Eye (tissue), 1 donor: ENCODE measurements at regions not wholly inside any gene's neighbourhood (a gene's known extent, or its start where the extent isn't known, plus 50 kb on each side); places are given as distances from the start of the nearest gene placed in this dataset.

ENCODE experiments used
- DNase-seq: peaks from one replicate; pipeline ENCODE4 v3.0.0-alpha.2; 2015

DNA sequence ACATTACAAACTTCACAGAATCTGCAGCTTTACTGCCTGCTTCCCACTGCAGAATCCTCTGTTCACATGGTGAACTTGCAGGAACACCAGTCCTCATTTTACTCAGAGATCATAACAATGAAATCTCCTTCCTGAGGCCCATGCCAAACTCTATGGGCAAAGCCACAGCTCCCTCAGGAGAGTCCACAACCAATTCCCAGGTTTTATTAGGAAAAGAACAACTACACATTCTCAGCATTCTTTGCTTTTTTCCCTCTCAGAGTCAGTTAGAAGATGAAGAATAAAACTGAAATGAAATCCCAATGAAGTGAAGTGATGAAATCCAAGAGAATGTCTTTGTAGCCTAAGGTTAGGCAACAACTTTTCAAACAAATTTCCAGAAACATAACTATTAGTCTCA lies 233.7 kb downstream of the DSEL start:
- peak; percentile 2 for DNase-seq

GRCh38 chr18:67281746-67282145 lies 234.8 kb downstream of the DSEL start:
- no peak for DNase-seq

- peak; percentile 2 for DNase-seq
Measured at GRCh38 chr18:67280486-67281242, 235.9 kb downstream of the DSEL start.

DNA sequence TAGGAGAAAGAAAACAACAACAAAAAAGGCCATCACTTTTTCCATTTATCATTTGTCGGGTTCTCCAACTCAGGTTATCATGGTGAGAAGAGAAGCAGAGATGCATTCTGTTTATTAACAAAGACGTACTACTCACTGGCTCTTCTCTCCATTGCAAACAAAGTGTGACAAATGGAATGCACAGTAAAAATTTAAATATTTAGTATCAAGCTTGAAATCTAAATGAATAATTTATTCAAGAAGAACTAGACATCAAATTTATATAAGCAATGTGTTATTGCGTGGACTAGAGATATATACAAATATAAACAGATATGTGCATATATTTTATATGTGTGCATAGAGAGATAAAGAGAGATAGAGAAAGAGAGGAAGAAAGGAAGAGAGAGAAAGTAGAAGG lies 236.5 kb downstream of the DSEL start:
- no peak for DNase-seq

DNA sequence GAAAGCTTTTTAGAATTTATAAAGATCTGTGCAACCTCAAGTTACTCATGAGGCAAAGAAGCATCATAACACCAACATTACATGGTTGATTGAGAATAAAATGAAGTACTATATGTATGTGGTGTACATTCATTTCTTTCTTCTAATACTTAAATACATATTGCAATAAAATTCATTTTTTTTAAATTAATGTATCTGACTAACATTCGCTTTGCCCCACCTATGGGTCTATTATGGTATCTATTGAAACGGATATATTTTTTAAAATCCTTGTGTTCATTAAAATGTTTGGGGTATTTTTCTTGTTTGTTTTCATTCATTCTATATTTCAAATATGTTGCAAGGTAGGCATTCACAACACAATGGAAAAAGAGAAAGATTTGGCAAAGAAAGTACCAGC lies 237.5 kb downstream of the DSEL start:
- DNase-seq, result no peak

GRCh38 chr18:67276638-67277037 lies 239.9 kb downstream of the DSEL start:
- DNase-seq, result no peak

- no peak for DNase-seq
Measured at GRCh38 chr18:67273288-67273687, 243.2 kb downstream of the DSEL start.

GRCh38 chr18:67269206-67269605 lies 247.3 kb downstream of the DSEL start:
- no peak for DNase-seq

- no peak for DNase-seq
Measured at GRCh38 chr18:67268530-67268929, 248.0 kb downstream of the DSEL start.

DNA sequence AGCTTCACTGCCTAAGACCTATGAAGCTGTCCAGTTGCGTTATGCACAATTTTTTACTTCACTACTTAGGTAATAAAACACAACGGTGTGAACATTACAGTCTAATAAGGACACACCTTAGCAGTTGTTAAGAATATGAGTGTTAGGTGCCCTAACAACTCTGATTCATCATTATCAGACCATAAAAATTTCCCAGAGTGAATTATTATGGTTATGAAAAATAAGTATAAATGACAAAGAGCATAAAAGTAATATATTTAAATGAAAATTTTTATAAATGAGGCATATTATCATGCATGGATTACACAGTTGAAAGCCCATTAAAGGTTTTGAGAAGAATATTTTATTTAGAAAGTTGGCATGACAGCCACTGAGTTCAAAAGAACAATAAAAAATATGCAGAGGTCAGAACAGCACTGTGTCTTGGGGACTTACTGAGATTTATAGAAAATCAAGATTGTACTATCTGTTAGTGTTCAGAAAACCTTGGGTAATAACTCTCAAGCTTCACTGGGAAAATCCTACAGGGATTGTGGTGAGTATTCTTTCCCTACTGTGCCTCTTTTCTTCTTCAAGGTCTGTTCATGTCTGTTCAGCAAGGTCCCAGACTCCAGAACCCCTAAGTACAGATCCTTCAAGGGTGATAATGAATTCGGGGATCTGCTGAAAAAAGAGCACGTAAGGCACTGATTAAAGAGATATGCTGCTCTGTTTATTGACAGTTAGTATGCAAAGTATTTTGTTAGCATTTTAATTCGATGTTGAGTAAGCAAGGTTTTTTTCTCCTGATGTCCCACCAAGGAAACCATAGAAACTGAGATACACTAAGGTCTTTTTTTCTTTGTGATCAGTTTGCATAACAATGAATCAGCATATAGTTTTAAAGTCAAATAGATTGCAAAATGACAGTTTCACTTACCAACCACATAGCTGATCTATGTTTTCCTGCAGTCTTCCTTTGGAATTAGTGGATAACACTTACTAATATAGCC lies 250.0 kb downstream of the DSEL start:
- DNase-seq, result no peak

DNA sequence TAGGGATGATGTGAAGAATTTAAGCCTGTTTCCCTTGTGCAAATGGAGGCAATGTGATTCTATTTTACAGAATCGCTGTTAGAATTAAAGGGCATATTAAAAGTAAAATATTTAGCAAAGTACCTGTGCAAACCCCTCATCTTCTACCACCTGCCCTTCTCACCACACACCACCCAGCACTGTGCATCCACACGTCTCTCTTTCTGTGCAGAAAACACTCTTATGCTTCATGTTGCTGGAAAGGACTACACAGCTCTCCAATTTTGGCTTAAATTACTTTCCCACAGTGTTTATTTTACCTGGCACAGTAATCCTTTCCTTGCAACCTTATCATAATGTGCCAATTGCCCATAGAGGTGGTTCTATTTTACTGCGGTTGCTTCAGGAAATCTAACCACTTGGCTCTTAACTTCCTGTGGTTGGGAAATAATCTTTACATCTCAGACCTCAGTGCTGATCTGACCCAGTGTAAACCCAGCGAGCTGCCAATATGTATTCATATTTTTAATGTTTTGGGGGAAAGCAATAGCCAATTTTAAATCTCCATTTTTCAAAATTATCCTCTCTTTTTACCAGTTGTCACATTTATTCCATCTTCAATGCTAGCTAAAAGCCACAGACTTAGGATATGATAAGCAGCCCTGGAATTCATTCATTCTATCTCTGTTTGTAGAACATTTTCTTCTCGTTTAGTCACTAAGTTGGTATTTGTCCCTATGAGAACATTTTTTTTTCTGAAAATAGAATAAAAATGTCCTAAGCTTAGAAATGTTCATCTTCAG lies 250.9 kb downstream of the DSEL start:
- peak; percentile 11 for DNase-seq

DNA sequence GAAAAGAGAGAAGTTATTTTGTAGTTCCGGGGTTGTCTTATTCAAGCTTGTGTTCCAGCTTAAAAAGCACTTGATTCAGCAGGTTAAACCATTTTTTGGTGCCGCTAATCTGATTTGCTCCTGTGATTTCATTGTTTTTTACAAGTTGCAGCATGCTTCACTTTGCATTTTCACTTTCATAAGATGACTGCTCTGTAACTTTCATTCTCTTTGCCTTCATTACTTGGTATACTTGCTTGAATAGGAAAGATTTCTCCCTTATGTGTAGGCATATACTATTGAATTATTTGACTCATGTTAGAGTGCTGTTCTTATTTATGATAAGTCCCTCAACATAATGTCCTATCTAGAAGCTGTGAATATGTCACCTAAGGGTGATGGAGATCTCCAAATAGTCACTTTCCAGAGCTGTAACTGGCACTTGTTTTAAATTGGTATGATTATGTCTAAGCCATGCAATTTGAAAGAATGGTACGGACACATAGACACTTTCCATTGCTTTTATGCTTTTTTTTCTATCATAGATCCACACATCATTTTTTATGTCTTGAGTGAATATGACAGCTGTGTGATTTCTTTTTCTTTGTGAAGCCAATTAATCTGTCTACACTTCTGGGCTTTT lies 254.5 kb downstream of the DSEL start:
- DNase-seq, result no peak

DNA sequence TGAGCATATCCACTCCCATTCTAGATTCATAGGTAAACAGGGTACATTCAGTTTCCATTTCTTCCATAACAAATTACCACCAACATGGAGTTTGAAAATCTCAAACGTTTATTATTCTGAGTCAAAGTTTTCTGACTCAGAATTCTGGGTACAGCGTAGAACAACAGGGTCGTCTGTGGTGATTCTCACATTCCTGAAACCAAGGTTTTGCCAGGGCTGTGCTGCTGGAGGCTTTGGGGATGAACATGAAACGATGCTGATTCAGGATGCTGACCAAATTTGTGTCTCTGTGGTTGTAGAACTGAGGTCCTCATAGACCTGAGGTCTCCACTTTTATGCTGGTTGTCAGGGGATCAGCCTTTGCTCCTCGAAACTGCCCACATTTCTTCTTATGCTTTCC lies 255.7 kb downstream of the DSEL start:
- no peak for DNase-seq

GRCh38 chr18:67250776-67251424 lies 265.6 kb downstream of the DSEL start:
- DNase-seq, result no peak

GRCh38 chr18:67243799-67244587 lies 272.5 kb downstream of the DSEL start:
- no peak for DNase-seq

- DNase-seq, result no peak
Measured at GRCh38 chr18:67242001-67242400, 274.5 kb downstream of the DSEL start.

- no peak for DNase-seq
Measured at GRCh38 chr18:67241299-67241698, 275.2 kb downstream of the DSEL start.

GRCh38 chr18:67239826-67240225 lies 276.7 kb downstream of the DSEL start:
- no peak for DNase-seq

GRCh38 chr18:67232991-67233390 lies 283.5 kb downstream of the DSEL start:
- DNase-seq, result no peak

DNA sequence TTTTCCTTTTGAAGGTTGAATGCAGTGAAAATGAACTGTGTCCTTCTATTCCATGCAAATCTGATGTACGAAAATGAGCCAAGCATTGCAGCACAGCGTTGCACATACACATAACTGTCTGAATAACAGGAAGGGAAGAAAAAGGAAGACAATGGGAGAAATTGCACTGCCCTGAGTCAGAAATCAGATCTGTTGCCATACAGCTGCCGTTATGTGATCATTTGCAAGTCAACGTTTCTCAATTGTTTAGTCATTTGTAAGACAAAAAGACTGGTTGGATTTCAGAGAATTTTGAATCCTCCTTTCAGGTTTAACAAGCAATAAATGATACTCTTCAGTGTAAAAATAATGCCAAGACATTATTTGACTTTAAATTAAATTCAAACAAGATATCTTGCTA lies 284.1 kb downstream of the DSEL start:
- no peak for DNase-seq

- no peak for DNase-seq
Measured at GRCh38 chr18:67222887-67223286, 293.6 kb downstream of the DSEL start.
